Subcutaneous abdominal adipose tissue (tissue), 5 donors: ENCODE measurements at regions not wholly inside any gene's neighbourhood (a gene's known extent, or its start where the extent isn't known, plus 50 kb on each side); places are given as distances from the start of the nearest gene placed in this dataset.

Experiments
- H3K27ac ChIP-seq: one replicate; pipeline ENCODE4 v1.7.0; 2013; ENCODE audit warnings: low read depth, mild to moderate bottlenecking, inconsistent platforms, low read length, moderate library complexity
- H3K27me3 ChIP-seq, 5 donors: one replicate each; pipeline ENCODE4 v1.7.0; 2013; ENCODE audit warnings: low read length in 5 of 5, inconsistent platforms in 1 of 5; ENCODE audit not compliant: control insufficient read depth in 5 of 5, insufficient read depth in 4 of 5
- H3K36me3 ChIP-seq, 5 donors: one replicate each; pipeline ENCODE4 v1.7.0; 2013; ENCODE audit warnings: low read length in 5 of 5; ENCODE audit not compliant: control insufficient read depth in 5 of 5, insufficient read depth in 5 of 5
- H3K4me1 ChIP-seq, 5 donors: one replicate each; pipeline ENCODE4 v1.7.0; 2013; ENCODE audit warnings: low read length in 5 of 5, mild to moderate bottlenecking in 3 of 5, moderate library complexity in 1 of 5; ENCODE audit not compliant: control insufficient read depth in 5 of 5, insufficient read depth in 5 of 5
- H3K4me3 ChIP-seq, 5 donors: one replicate each; pipeline ENCODE4 v1.7.0; 2013; ENCODE audit warnings: low read length in 5 of 5, low read depth in 1 of 5
- H3K9ac ChIP-seq, 5 donors: one replicate each; pipeline ENCODE4 v1.7.0; 2013; ENCODE audit warnings: low read length in 5 of 5, mild to moderate bottlenecking in 4 of 5, moderate library complexity in 3 of 5
- H3K9me3 ChIP-seq, 5 donors: one replicate each; pipeline ENCODE4 v1.7.0; 2013; ENCODE audit warnings: low read length in 5 of 5; ENCODE audit not compliant: control insufficient read depth in 5 of 5
- donor health status: healthy.
- donor health status: healthy.
- donor health status: healthy.
- donor health status: healthy.
- donor health status: healthy.

GRCh38 chr14:101111620-101112290, 208.2 kb upstream of the RTL1 start:
- Histone ChIP-seq H3K36me3 (no peaks in the 10 kb centered on the region), H3K27ac (no peak overlapping the region), H3K4me1 (no peaks in the 10 kb centered on the region), H3K4me3 (no peak overlapping the region), H3K9ac (no peak overlapping the region), H3K27me3 (peaks cover 0 to 8% (median 3%) of the 10 kb centered on the region in 5 donors), H3K9me3 (peaks cover 0 to 5% (median 3%) of the 10 kb centered on the region in 5 donors)

GRCh38 chr14:101112351-101113107, 209.0 kb upstream of the RTL1 start:
- H3K27me3 ChIP-seq = peaks cover 0 to 8% (median 4%) of the 10 kb centered on the region in 5 donors
- H3K4me1 ChIP-seq = no peaks in the 10 kb centered on the region
- H3K27ac ChIP-seq = no peak overlapping the region
- no peaks in the 10 kb centered on the region for H3K36me3 ChIP-seq
- no peak overlapping the region for H3K4me3 ChIP-seq
- no peak overlapping the region for H3K9ac ChIP-seq
- H3K9me3 ChIP-seq = peaks cover 0 to 2% (median 0%) of the 10 kb centered on the region in 5 donors

- peaks cover 0 to 8% (median 4%) of the 10 kb centered on the region in 5 donors for H3K27me3 ChIP-seq
- H3K4me3 ChIP-seq = no peak overlapping the region
- H3K4me1 ChIP-seq = no peaks in the 10 kb centered on the region
- H3K27ac ChIP-seq = no peak overlapping the region
- H3K9me3 ChIP-seq = no peaks in the 10 kb centered on the region
- no peak overlapping the region for H3K9ac ChIP-seq
- no peaks in the 10 kb centered on the region for H3K36me3 ChIP-seq
Observed at GRCh38 chr14:101113108-101113612, 209.6 kb upstream of the RTL1 start.

GRCh38 chr14:101113835-101114725, 210.6 kb upstream of the RTL1 start:
- Histone ChIP-seq H3K27me3 (peaks cover 0 to 8% (median 4%) of the 10 kb centered on the region in 5 donors), H3K27ac (no peak overlapping the region), H3K36me3 (no peaks in the 10 kb centered on the region), H3K9ac (no peak overlapping the region), H3K4me1 (peaks cover 0 to 4% (median 2%) of the 10 kb centered on the region in 5 donors), H3K9me3 (no peaks in the 10 kb centered on the region), H3K4me3 (no peak overlapping the region)

GRCh38 chr14:101114726-101115515, 211.4 kb upstream of the RTL1 start:
- no peaks in the 10 kb centered on the region for H3K36me3 ChIP-seq
- peaks cover 1 to 9% (median 5%) of the 10 kb centered on the region in 5 donors for H3K27me3 ChIP-seq
- no peak overlapping the region for H3K9ac ChIP-seq
- H3K4me3 ChIP-seq = no peak overlapping the region
- no peaks in the 10 kb centered on the region for H3K9me3 ChIP-seq
- no peak overlapping the region for H3K27ac ChIP-seq
- H3K4me1 ChIP-seq = peaks cover 0 to 11% (median 10%) of the 10 kb centered on the region in 5 donors

- Histone ChIP-seq H3K4me3 (no peak overlapping the region), H3K9ac (no peak overlapping the region), H3K9me3 (no peaks in the 10 kb centered on the region), H3K36me3 (no peaks in the 10 kb centered on the region), H3K27ac (no peak overlapping the region), H3K27me3 (peaks cover 0 to 9% (median 5%) of the 10 kb centered on the region in 5 donors), H3K4me1 (peaks cover 0 to 18% (median 16%) of the 10 kb centered on the region in 5 donors)
Observed at GRCh38 chr14:101115652-101116051, 212.1 kb upstream of the RTL1 start.

GRCh38 chr14:101116065-101116464, 212.5 kb upstream of the RTL1 start:
- Histone ChIP-seq H3K36me3 (no peaks in the 10 kb centered on the region), H3K9ac (no peak overlapping the region), H3K27me3 (peaks cover 0 to 9% (median 5%) of the 10 kb centered on the region in 5 donors)

GRCh38 chr14:101116486-101117130, 213.1 kb upstream of the RTL1 start:
- H3K9me3 ChIP-seq = no peaks in the 10 kb centered on the region
- no peak overlapping the region for H3K27ac ChIP-seq
- H3K4me3 ChIP-seq = no peak overlapping the region
- H3K36me3 ChIP-seq = no peaks in the 10 kb centered on the region
- peaks cover 0 to 10% (median 8%) of the 10 kb centered on the region in 5 donors for H3K27me3 ChIP-seq
- no peak overlapping the region for H3K9ac ChIP-seq
- peaks cover 0 to 22% (median 18%) of the 10 kb centered on the region in 5 donors for H3K4me1 ChIP-seq

More at GRCh38 chr14:101116065-101116464, 212.5 kb upstream of the RTL1 start:
- no peak overlapping the region for H3K27ac ChIP-seq
- no peak overlapping the region for H3K4me3 ChIP-seq
- no peaks in the 10 kb centered on the region for H3K9me3 ChIP-seq
- peaks cover 0 to 22% (median 16%) of the 10 kb centered on the region in 5 donors for H3K4me1 ChIP-seq

- no peak overlapping the region for H3K4me3 ChIP-seq
- H3K4me1 ChIP-seq = peaks cover 0 to 22% (median 18%) of the 10 kb centered on the region in 5 donors
- H3K9ac ChIP-seq = no peak overlapping the region
- H3K9me3 ChIP-seq = no peaks in the 10 kb centered on the region
- H3K36me3 ChIP-seq = no peaks in the 10 kb centered on the region
- H3K27ac ChIP-seq = no peak overlapping the region
- peaks cover 0 to 12% (median 8%) of the 10 kb centered on the region in 5 donors for H3K27me3 ChIP-seq
Observed at GRCh38 chr14:101117543-101117942, 214.0 kb upstream of the RTL1 start.
